ENCODE measurements at regions not wholly inside any gene's neighbourhood (a gene's known extent, or its start where the extent isn't known, plus 50 kb on each side); places are given as distances from the start of the nearest gene placed in this dataset.
"Not testable (repeated sequence)": the region's sequence is repeated elsewhere in the genome, so short reads cannot be mapped to it uniquely, and the experiment has no call there.

DNA sequence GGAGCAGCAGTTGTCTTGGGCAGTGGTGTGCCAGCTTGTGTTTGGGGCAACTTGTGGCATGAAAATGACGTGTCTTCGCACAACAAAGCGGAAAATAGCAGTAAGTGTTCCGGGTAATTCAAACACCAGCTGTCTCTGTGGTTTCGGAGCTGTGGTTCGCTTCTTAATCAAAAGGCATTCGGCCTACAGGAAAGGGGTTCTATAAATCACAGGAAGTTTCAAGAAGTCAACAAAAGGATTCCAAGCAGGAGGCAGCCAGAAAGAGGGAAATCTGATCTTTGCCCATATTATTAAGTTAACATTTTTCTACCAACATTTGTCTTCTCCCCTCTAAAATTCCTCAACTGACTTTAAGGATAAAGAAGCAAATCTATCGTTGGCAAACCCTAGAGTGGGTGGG, 353.4 kb downstream of the FGFR2 start:
- DNase-seq, result no peak

- DNase-seq, result no peak
Measured at GRCh38 chr10:121245754-121246153, 352.5 kb downstream of the FGFR2 start.

DNA sequence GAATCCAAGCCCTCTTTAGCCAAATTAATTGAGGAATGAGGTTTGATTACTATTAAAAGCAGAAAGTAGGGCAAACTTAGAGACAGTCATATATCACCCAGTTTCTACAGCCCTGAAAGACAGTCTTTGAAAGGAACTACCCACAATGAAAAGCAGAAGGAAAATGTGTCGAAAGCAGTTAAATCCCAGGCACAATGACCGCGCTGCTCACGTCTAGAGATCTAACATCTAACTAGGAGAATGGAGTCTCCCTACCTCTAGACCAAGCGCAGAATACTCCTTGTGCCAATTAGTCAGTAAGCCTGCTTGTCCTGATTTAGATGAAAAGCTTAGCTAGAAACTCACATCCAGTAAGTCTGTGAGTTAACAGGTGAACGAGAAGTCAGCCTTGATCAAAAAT, 350.0 kb downstream of the FGFR2 start:
- DNase-seq, result no peak

DNA sequence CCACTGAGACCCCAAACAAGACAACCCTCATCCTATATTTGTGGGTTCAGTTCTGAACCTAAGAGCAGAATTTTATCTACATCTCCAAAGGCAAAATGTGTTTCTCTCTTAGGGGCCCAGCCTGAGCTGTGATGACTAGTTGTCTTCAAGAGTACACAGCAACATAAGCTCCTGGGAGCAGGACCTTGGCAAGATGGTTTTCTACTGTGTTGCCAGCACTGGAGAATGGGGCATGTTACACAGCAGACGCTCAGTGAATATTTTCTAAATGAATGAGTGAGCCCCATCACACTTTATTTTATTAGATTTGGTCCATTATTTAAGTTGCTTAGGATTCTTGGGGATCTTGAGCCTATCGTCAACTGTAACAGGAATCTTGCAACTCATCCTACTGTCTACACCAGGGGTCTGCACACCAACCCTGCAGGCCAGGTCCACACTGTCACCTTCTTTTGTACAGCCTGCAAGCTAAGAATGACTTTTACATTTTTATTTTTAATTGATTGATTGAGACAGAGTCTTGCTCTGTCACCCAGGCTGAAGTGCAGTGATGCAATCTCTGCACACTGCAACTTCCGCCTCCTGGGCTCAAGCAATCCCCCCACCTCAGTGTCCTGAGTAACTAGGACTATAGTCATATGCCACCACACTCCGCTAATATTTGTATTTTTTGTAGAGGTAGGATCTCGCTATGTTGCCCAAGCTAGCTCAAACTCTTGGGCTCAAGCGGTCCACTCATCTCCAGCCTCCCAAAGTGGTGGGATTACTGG, 347.1 kb downstream of the FGFR2 start:
- DNase-seq, result no peak

DNA sequence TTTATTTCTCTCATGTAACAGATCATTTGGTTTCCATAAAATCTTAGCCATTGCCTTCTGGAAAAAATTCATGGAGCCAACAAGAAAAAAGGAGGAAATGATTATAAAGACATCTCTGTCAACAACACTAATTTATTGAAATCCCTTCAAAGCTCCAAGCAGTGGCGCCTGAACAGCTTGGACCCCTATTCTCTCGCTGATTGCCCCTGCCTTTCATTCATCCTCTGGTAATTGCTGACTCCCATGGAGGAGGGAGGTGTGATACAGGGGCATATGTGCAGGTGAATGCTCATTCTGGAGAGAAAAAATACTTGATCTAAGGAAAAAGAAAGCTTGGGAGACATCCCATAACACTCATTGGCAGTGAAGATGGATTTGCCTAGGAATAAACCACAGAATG, 345.5 kb downstream of the FGFR2 start:
- no peak for DNase-seq

DNA sequence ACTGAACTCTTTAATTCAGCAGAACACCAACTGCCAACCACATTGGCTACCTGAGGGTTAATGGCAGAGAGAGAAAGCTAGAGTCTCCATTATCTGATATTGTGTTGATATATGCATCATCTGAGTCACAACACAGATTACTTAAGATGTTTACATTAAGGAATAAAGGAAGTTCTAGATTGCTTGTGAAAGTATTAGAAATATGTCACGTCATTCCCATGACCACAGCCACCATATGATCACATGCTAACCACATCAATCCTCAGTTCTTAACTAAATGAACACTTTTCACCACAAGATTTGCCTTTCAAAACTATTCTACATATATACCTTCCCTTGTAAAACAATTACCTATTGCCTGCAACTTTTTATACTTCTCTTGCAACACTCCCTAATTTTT, 337.9 kb downstream of the FGFR2 start:
- no peak for DNase-seq

DNA sequence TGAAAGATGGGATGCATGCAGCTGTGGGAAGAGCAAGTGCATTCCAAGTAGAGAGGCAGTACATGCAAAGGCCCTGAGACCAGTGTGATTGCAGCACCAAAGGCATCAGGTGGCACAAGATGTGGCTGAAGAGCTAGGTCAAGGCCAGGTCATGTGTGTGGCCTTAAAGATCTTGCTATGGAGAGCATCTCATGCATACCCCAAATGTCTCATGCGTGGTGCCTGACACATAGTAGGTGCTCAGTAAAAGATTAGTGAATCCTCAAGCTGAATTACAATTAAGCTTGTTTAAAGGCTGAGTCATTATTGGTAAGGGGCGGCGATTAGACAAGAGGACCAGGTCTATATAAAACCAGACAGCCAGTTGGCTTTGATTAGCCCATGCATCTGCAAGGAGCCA, 336.6 kb downstream of the FGFR2 start:
- no peak for DNase-seq

DNA sequence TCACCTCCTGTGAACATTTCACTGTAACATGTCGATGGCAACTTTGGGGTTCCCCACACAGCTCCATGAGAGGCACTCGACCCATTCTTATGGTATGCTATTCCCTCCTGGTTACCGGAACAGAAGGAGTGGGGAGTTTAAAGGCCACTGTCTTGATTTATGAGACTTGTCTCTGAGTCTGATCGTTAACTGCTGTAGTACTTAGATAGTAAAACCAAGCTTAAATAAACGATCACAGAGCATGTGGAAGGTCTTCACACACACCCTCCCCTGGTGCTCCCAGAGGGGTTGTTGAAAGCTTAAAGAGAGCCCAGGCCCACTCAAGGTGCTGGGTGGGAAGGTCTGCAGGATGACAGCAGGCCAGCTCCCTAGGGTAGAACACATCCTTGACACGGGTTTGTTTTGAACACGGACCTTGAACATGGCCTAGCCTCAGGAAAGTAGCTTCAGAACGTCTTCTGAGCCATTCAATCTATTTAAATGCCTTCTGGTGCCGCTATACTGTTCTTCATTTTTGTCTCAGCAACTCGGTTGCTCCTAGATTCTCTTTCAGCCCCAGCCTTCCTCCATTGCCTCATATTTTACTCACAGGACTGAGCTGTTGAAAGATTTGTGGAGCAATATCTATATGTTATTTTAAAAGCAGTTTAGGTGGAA, 335.3 kb downstream of the FGFR2 start:
- DNase-seq, result no peak

DNA sequence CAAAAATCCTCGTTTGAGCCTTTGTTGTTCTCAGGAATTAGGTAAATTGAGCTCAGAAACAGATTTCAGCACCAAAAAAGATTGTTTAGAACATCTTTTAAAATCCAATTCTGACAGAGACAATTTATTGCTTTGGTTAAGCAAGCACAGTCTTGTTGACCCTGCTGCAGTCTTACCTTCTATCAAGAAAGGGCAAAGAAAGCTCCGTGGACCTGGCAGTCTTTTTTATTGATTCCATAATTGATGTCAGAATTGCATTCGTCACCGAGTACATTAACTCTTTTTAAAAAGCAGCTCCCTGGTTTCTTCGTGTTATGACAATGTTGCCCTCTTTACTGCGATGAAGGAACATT, 334.8 kb downstream of the FGFR2 start:
- no peak for DNase-seq

GRCh38 chr10:121265360-121266123, 332.7 kb downstream of the FGFR2 start:
- DNase-seq, result no peak

DNA sequence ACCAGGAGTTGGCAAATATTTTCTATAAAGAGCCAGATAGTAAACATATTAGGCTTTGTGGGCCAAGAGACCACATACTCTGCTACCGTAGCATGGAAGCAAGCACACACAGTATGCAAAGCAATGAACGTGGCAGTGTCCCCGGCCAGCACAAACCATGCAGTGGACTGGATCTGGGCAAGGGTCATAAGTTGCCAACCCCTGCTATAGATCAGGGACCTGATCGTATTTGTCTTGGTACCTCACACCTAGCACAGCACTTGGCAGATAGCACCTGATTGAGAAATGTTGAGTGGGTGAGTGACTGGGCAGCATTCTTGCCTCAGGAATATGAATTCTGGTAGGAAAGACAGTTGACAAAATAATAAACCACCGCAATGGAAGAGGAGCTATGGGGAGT, 331.9 kb downstream of the FGFR2 start:
- no peak for DNase-seq

- no peak for DNase-seq
Measured at GRCh38 chr10:121267236-121268003, 330.8 kb downstream of the FGFR2 start.

GRCh38 chr10:121268363-121268762, 329.9 kb downstream of the FGFR2 start:
- DNase-seq, result no peak

DNA sequence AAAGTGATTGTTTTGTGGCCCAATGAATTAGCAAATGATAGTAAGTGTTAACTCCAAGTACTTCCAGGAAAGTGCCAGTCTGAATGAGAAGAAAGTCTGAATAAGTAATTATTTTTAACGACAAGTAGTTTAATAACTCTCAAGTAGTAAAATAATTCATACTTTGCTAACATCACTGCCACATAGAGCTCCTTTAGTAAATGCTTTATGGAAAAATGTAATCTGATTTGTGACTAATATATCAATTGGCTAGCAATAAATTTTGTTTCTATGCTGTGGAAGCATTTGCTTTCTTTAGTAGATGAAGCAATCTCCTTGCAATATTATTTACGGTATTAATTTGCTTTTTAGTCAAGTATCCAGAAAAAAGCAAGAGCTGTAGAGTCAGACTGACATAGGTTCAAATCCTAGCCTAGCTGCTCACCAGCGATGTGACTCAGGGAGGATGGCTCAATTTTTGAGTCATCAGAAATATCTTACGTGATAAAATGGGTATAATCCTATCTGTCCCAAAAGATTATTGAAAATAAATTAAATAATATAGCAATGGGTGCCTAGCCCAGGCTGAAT, 329.3 kb downstream of the FGFR2 start:
- DNase-seq, result no peak

- DNase-seq, result no peak
Measured at GRCh38 chr10:121270906-121271305, 327.3 kb downstream of the FGFR2 start.

- no peak for DNase-seq
Measured at GRCh38 chr10:121276046-121276445, 322.2 kb downstream of the FGFR2 start.

DNA sequence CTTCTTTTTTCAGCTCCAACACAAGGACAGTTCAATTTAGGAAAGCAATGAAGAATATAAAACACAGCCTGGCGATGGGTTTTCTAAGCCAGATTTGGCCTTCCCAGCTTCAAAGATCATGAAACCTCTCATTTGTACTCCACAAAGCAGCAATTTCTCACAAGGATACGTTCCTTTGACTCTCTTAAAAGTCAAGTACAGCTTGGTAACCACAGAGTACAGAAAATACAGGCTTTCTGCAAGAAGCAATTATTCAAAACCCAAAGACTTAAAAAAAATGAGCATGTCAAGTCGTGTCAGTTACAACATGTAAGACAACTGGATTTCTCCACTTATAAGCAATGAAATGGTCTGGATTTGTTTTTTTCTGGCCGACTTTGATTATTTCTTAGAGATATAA, 321.4 kb downstream of the FGFR2 start:
- DNase-seq, result no peak

DNA sequence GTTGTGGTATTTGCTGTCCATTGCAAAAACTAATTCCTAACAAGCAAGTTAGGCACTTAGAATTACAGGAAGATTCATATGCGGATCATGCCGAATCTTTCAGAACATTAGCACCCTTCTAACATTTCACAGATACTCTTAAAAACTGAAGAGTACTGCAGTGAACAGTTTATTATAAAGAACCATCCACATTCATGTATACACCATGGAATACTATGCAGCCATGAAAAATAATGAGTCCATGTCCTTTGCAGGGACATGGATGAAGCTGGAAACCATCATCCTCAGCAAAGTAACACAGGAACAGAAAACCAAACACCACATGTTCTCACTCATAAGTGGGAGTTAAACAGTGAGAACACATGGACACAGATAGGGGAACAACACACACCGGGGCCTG, 319.9 kb downstream of the FGFR2 start:
- DNase-seq, result not testable (repeated sequence)

DNA sequence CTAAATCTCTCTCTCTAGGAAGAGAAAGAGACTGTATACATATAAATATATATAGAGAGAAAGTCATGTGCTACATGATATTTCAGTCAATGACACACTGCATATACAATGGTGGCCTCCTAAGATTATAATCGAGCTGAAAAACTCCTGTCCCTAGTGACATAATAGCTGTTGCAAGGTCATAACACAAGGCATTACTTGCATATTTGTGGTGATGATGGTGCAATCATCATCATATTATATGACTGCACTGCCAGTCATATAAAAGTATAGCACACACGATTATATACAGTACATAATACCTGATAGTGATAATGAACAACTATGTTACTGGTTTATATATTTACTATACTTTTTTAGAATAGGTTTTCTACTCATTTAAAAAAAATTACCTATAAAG, 316.7 kb downstream of the FGFR2 start:
- DNase-seq, result no peak

GRCh38 chr10:121282264-121282663, 316.0 kb downstream of the FGFR2 start:
- no peak for DNase-seq

DNA sequence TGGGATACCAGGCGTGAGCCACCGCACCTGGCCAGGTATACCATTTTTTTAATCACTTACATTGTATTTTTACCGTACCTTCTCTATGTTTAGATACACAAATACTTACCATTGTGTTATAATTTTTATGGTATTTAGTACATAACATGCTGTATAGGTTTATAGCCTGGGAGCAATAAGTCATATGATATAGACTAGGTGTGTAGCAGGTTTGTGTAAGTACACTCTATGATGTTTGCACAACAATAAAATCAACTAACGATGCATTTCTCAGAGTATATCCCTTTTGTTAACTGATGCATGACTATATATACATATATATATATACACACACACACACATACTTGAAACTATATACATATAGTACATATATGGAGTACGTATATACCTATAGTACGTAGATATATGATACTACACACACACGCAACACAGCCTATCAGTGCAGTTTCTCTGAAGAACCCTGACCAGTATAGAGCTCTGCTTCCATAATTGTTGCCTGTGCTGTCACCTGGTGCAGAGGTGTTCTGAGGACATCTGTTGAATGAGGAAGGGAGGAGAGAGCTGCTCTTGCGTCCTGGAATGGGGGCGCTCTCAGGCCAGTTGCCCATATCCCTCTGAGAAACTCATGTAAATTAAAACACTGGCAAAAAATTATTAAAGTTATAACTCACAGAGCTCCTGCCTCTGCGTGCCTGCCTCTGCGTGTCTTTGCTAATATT, 315.3 kb downstream of the FGFR2 start:
- DNase-seq, result no peak

DNA sequence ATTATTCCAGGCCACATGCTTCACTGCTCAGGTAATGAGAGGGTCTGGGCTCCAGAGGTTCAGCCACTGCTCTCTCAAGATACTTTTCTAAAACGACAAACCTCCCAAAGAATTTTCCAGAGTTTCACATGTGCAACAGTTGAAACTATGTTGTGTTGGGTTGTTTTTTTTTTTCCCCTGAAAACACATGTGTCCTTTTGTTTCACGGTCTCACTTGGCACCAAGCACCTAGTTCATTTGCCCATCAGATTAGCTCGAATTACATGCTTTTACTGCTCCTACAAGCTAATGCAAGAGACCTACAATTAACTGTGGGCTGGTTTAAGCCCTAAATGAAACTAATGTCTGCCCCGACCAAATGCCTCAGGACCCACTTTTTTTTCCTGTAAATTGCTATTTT, 313.3 kb downstream of the FGFR2 start:
- no peak for DNase-seq
